ENCODE measurements at regions not wholly inside any gene's neighbourhood (a gene's known extent, or its start where the extent isn't known, plus 50 kb on each side); places are given as distances from the start of the nearest gene placed in this dataset.

- no peak for DNase-seq
Measured at GRCh38 chr3:117133066-117133465, 423.5 kb downstream of the TUSC7 start.

GRCh38 chr3:117135207-117135606 lies 425.6 kb downstream of the TUSC7 start:
- no peak for DNase-seq

DNA sequence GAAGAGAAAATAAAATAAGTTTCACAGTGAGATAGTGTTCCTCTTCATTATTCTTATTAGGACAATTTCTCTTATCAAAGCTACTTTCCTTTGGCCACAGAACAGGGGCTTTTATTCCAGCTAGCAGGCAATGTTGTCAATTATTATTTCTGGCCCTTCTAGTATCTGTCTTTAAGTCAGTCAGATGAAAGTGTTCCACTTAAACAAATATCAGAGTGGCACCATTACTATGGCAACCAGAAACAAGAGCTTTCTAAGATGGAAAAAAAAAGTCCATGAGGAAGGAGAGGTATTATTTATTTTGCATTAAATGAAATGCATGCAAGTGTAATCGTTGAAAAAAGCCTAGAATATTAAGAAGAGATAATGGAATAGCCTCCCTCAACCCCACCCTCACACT lies 426.4 kb downstream of the TUSC7 start:
- no peak for DNase-seq

DNA sequence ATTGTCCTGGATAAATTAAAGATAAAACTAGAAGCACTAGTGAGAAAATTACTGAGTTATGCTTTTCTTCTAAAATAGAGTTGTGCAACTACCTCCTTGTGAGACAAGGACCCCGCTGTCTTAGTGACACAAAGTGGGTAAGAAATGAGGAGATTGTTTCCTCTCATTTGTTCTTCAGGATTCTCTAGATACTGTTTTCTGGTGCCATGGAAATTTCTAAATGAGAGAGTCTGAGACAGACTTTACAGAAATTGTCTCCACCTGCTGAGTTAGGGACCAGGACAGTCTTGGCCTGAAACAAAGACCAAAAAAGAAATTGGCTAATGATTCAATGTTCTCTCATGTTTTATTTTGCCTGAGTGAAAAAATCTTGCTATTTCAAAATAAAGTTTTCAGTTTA lies 427.5 kb downstream of the TUSC7 start:
- no peak for DNase-seq

- DNase-seq: no peak
Measured at GRCh38 chr3:117139681-117140080, 430.1 kb downstream of the TUSC7 start.

DNA sequence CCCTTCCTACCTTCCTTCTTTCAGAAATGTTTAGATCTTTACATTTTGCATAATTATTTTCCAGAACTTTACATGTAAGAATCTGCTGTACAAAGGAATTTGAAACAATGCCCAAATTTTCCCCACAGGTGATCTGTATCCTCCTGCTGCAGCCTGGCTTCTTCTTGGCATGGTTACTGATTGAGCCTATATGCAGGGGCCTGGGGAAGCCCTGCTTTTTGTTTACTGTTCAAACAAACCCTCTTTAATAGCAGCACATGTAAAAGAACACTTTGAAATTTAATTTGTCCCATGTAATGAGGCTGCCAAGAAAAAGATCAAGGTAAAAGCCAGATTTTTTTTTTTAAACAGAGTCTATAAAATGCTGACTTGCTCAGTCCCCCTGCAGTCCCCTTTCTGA lies 432.2 kb downstream of the TUSC7 start:
- DNase-seq: no peak

- DNase-seq: no peak
Measured at GRCh38 chr3:117144853-117145252, 435.3 kb downstream of the TUSC7 start.

GRCh38 chr3:117145677-117146076 lies 436.1 kb downstream of the TUSC7 start:
- no peak for DNase-seq

DNA sequence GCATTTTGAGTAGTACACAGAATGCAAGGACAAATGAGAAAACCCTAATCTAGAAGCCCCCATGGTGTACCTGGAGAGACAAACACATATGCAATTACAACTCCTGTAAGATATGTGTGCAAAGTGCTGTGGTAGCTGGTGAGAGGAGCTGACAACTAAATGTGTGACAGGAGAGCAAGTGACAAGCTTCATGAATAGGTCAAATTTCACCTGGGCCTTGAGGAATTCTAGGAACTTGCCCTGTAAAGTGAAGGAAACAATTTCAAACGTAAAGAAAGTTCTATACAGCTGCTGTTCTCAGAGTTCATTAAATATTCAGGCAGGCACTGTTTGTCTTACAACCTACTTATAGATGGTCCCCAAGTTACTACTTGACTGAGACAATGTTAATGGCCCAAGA lies 437.0 kb downstream of the TUSC7 start:
- no peak for DNase-seq

GRCh38 chr3:117149584-117149983 lies 440.0 kb downstream of the TUSC7 start:
- DNase-seq: no peak

DNA sequence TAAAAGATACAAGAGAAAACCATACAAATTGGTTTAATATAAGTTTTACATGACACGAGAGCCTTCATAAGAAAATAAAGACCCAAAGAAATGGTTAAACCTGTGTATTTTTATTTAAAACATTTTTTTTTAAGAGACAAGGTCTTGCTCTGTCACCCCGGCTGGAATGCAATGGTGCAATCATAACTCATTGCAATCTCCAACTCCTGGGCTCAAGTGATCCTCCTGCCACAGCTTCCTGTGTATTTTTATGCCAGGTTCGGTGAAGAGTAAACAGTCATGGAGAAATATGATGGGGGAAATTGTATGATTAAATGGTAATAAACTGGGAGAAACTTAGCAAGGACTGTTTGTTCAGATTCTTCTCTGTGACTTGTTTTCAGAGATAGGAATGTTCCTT lies 441.0 kb downstream of the TUSC7 start:
- no peak for DNase-seq

DNA sequence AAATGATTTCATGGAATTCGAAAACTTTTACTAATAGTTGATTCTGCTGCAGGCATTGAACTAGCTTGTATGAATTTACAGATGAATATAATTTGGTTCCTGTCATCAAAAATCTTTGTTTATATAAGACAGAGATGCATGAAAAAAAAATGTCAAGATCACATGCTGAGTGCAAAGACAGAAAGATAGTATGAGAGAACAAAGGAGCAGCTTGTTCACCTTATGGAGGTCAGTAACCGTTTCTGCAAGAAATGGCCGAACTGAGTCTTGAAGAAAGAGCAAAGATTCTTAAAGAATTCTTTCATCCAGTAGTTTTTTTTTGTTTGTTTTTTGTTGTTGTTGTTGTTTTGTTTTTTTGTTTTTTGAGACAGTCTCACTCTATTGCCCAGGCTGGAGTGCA lies 450.6 kb downstream of the TUSC7 start:
- DNase-seq: no peak

DNA sequence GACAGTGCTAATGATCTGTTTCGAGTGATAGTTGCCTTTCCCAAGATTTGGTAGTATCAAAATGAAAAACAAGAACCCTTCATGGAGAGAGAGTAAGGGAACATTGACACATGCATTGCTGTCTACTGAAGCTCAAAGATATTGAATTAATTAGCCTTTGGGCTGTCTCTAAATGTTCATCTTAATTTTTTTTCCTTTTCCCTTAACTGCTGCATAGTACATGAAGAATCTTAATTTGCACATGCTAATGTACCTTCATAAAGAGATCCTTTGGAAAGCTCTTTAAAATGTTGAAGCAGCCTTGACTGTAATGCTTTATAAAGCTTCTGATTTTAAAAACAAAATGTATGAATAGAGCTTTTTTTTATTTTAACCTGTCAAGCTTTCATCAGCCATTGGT lies 452.2 kb downstream of the TUSC7 start:
- no peak for DNase-seq

GRCh38 chr3:117165176-117165575 lies 455.6 kb downstream of the TUSC7 start:
- DNase-seq: no peak

DNA sequence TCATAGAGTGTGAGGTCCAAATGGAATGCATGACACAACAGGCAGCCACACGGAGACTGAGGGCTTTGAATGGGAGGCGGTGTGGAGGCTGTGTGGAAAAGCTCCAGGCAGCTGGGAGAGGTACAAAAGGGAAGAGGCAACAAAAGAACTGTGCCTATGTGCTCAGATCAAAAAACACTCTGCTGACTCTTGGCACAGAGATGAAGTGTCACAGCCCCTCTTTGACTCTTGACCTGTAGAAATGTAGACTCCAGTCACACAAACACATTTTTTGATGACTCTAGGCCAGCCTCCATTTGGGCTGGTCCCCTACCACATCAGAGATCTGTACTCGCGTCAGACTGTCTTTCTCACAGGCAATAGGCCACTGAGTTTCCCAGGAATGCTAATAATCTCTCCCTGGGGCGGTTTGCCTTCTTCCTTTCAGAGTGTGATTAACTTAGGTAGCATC lies 456.0 kb downstream of the TUSC7 start:
- no peak for DNase-seq

GRCh38 chr3:117168896-117169295 lies 459.3 kb downstream of the TUSC7 start:
- DNase-seq: no peak

DNA sequence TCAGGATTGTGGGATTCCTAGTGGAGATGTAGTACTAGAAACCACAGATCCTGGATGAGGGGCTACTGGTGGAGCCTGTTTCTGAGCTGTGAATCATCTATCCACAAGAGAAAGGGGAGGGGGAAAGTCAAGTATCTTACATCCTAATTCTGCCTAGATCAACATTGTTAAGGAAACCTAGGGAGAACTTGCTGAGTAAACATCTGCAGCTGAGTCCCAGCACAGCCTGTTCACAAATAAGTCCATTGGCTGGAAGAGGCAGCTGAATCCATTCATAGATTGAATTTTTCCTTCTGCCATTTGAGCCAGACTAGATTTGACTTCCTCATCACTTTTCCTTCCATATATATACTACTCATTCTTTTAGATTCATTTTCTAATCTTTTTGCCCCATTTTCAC lies 460.5 kb downstream of the TUSC7 start:
- DNase-seq: no peak

DNA sequence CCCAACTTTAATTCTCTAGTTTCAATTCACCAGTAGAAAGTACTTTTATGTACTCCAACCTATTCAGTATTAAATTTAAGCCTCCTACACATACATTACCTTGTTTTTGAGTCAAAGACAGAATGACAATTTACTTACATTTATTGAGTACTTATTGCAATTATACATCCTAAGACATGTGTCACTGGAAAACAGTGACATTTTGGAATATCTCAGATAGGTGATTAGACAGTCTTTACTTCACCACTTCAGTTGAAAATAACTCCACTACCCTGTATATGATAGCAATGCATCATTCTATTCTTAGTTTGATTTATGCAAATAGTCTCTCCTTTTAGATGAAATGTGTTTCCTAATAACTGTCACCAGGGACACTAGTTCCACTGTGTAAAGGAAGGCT lies 461.5 kb downstream of the TUSC7 start:
- no peak for DNase-seq

DNA sequence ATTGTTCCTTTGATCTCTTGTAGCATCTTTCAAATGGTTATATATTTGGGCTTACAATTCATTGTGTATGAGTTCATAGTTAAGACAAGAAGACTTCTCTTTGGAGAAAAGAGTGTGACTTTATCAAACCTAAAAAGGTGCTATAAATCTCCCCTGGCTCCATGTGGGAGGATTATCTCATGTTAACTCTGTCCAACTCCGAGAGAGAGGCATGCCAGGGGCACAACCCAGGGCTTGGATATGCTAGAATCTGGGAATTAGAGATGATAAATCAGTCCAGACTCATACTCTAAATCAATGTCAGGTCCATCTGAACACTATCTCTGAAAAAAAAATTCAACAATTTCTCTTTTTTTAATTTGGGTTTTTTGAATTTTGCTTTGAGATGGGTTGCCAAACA lies 462.8 kb downstream of the TUSC7 start:
- no peak for DNase-seq

GRCh38 chr3:117181222-117181621 lies 471.6 kb downstream of the TUSC7 start:
- DNase-seq: no peak

DNA sequence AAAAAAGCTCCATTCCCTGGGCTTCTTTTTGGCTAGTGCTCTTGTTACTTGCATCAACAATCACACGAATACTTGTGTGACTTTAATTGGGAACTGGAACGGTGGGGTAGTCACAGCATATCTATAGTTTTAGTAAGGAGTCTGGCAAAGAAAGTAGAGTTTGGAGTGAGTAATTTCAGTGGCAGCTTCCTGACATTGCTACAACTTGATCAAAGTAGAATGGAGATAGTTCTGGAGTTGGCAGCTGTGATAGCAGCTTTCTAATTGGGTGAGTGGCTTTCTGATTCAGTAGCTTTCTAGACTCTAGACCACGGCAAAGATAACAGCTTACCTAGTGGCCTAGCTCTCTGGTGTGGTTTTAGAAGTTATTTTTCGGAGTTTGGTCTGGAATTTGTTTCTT lies 475.0 kb downstream of the TUSC7 start:
- DNase-seq: no peak

- no peak for DNase-seq
Measured at GRCh38 chr3:117191245-117191644, 481.7 kb downstream of the TUSC7 start.

GRCh38 chr3:117192888-117193287 lies 483.3 kb downstream of the TUSC7 start:
- DNase-seq: no peak

- DNase-seq: no peak
Measured at GRCh38 chr3:117193390-117193789, 483.8 kb downstream of the TUSC7 start.

GRCh38 chr3:117195034-117195433 lies 485.5 kb downstream of the TUSC7 start:
- DNase-seq: no peak

DNA sequence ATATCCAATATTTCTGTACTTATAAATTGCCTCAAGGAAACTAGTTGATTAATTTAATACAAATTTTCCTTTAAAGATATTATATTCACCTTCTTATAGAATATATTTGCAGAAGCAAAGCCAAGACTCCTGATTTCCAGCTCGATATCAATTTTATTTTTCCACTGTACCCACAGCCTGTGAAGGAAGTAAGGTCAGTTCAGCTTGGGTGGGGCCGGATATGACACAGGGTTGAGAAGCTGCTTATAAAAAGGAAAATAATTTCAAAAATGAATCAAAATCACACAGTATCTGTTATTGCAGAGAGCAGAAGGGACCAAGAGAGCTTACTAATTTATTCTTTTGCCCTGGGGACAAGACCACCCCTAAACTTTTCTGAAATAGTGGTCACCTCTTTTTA lies 491.4 kb downstream of the TUSC7 start:
- no peak for DNase-seq

All from NCI-H526 treated with DMSO at 0.1 percent for 48 hours (cell line).